ENCODE measurements at regions not wholly inside any gene's neighbourhood (a gene's known extent, or its start where the extent isn't known, plus 50 kb on each side); places are given as distances from the start of the nearest gene placed in this dataset.
A peak's percentile ranks its signal among the peaks of the same experiment; 100 is the strongest.
"Not testable (repeated sequence)": the region's sequence is repeated elsewhere in the genome, so short reads cannot be mapped to it uniquely, and the experiment has no call there.

GRCh38 chr7:65317372-65317771 is 56.3 kb upstream of the ZNF92 start:
- Mint-ChIP-seq H3K36me3 (no peaks in the 10 kb centered on the region), H3K4me3 (no peak overlapping the region), H3K27ac (no peak overlapping the region), H3K4me1 (no peaks in the 10 kb centered on the region), H3K9me3 (no peaks in the 10 kb centered on the region)
- no peak for DNase-seq (ENCODE audit: low spot score in 2 of 2)
- no peak for ATAC-seq

- H3K27ac Mint-ChIP-seq, result no peak overlapping the region
- DNase-seq (ENCODE audit: low spot score in 2 of 2) (no peak), ATAC-seq (no peak)
- H3K4me3 Mint-ChIP-seq, result no peak overlapping the region
- no peaks in the 10 kb centered on the region for H3K4me1 Mint-ChIP-seq
- H3K9me3 Mint-ChIP-seq, result no peaks in the 10 kb centered on the region
- H3K36me3 Mint-ChIP-seq, result no peaks in the 10 kb centered on the region
Observed at GRCh38 chr7:65310761-65311160, 62.9 kb upstream of the ZNF92 start.

DNA sequence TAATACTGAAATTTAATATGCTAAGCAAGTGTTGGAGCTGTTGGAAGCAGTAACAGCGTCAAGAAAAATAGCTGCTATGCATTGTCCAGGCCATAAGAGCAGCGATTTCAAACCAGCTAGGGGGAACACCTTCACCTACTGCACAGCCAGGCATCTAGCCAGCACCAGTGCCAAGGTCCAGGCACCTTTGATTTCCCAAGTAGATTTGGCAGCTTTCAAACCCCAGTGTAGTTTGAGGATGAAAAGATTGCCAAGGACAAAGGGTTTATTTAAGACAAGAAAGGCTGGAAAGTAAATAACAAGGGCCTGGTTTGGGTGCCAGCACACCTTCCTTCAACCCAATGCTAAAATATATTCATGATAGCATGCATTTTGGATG is 65.4 kb upstream of the ZNF92 start:
- ATAC-seq (no peak), DNase-seq (ENCODE audit: low spot score in 2 of 2) (no peak)
- H3K27ac Mint-ChIP-seq, result no peak overlapping the region
- no peaks in the 10 kb centered on the region for H3K9me3 Mint-ChIP-seq
- no peaks in the 10 kb centered on the region for H3K36me3 Mint-ChIP-seq
- no peaks in the 10 kb centered on the region for H3K4me1 Mint-ChIP-seq
- no peak overlapping the region for H3K4me3 Mint-ChIP-seq

DNA sequence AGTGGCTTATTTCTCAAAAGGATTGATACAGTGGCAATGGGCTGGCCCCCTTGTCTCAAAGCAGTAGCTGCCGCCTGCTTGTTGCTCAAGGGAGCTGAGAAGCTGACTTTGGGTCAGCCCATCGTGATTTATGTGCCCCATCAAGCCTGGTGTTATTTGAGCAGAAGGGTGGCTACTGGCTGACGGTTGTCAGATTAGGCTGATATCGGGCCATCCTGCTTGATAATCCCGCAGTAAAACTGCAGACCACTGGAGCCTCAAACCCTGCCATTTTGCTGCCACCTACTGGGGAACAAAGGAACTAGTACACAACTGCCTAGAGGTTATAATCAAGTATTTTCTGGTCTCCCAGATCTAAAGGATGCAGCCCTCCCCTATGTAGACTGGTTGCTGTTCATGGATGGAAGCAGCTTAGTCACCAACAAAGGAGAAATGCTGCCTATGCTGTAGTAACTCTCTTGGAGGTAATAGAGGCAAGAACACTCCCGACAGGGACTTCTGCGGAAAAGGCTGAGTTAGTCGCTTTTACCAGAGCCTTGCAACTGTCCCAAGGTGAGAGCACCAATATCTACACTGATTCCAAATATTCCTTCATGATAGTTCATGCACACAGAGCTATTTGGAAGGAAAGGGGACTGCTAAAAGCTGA is 65.9 kb upstream of the ZNF92 start:
- no peak overlapping the region for H3K27ac Mint-ChIP-seq
- no peak overlapping the region for H3K4me3 Mint-ChIP-seq
- peak; percentile 70 for ATAC-seq
- no peaks in the 10 kb centered on the region for H3K36me3 Mint-ChIP-seq
- H3K9me3 Mint-ChIP-seq, result no peaks in the 10 kb centered on the region
- H3K4me1 Mint-ChIP-seq, result no peaks in the 10 kb centered on the region
- DNase-seq (ENCODE audit: low spot score in 2 of 2), result peak; percentile 32 to 56

- Mint-ChIP-seq H3K27ac (no peak overlapping the region), H3K36me3 (no peaks in the 10 kb centered on the region), H3K9me3 (no peaks in the 10 kb centered on the region), H3K4me3 (no peak overlapping the region), H3K4me1 (no peaks in the 10 kb centered on the region)
- DNase-seq (ENCODE audit: low spot score in 2 of 2) (no peak), ATAC-seq (no peak)
Observed at GRCh38 chr7:65304175-65304574, 69.5 kb upstream of the ZNF92 start.

- no peaks in the 10 kb centered on the region for H3K4me1 Mint-ChIP-seq
- DNase-seq (ENCODE audit: low spot score in 2 of 2) (no peak), ATAC-seq (no peak)
- no peak overlapping the region for H3K27ac Mint-ChIP-seq
- H3K36me3 Mint-ChIP-seq, result no peaks in the 10 kb centered on the region
- no peak overlapping the region for H3K4me3 Mint-ChIP-seq
- H3K9me3 Mint-ChIP-seq, result no peaks in the 10 kb centered on the region
Observed at GRCh38 chr7:65302883-65303282, 70.8 kb upstream of the ZNF92 start.

DNA sequence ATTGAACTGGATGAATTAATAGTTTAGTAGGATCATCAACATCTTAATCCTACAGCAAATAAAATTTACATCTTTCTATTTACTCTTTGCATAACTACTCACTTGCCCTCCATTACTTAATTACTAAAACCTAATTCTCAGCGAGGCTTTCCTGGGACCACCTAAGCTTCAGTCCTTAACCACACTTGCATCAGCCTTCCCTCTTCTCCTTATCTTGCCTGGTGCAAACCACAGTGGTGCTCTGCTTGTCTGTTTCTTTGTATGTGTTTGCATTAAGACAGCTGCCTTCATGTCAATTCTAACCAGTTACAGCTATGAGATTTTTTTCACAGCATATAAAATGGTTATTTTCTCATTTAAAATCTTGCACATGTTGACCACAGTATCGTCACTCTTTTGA is 72.6 kb upstream of the ZNF92 start:
- H3K9me3 Mint-ChIP-seq, result no peaks in the 10 kb centered on the region
- no peak overlapping the region for H3K27ac Mint-ChIP-seq
- H3K4me3 Mint-ChIP-seq, result no peak overlapping the region
- H3K36me3 Mint-ChIP-seq, result no peaks in the 10 kb centered on the region
- ATAC-seq, result no peak
- H3K4me1 Mint-ChIP-seq, result peaks cover 1% of the 10 kb centered on the region
- DNase-seq (ENCODE audit: low spot score in 2 of 2), result no peak

GRCh38 chr7:65295409-65295808 is 78.2 kb upstream of the ZNF92 start:
- Mint-ChIP-seq H3K9me3 (no peaks in the 10 kb centered on the region), H3K4me1 (peaks cover 11% of the 10 kb centered on the region), H3K27ac (no peak overlapping the region), H3K4me3 (no peak overlapping the region), H3K36me3 (no peaks in the 10 kb centered on the region)
- no peak for ATAC-seq
- DNase-seq (ENCODE audit: low spot score in 2 of 2), result no peak

DNA sequence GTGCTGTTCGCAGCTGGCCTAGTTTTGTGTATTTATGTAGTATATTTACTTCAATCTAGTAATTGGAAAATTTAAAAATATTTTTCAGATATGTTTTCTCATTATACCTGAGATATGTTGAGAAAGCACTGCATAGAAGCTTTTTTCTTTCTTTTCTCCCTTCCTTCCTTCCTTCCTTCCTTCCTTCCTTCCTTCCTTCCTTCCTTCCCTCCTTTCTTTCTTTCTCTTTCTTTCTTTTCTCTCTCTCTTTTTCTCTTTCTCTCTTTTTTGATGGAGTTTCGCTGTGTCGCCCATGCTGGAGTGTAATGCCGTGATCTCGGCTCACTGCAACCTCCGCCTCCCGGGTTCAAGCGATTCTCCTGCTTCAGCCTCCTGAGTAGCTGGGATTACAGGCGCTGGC is 83.3 kb upstream of the ZNF92 start:
- not testable (repeated sequence) for DNase-seq (ENCODE audit: low spot score in 2 of 2); H3K9me3 Mint-ChIP-seq; H3K27ac Mint-ChIP-seq; ATAC-seq; H3K4me3 Mint-ChIP-seq; H3K4me1 Mint-ChIP-seq; H3K36me3 Mint-ChIP-seq

- Mint-ChIP-seq H3K4me1 (no peaks in the 10 kb centered on the region), H3K9me3 (no peaks in the 10 kb centered on the region), H3K36me3 (no peaks in the 10 kb centered on the region), H3K27ac (no peak overlapping the region), H3K4me3 (no peak overlapping the region)
- no peak for DNase-seq (ENCODE audit: low spot score in 2 of 2)
- no peak for ATAC-seq
Observed at GRCh38 chr7:65287023-65287422, 86.6 kb upstream of the ZNF92 start.

DNA sequence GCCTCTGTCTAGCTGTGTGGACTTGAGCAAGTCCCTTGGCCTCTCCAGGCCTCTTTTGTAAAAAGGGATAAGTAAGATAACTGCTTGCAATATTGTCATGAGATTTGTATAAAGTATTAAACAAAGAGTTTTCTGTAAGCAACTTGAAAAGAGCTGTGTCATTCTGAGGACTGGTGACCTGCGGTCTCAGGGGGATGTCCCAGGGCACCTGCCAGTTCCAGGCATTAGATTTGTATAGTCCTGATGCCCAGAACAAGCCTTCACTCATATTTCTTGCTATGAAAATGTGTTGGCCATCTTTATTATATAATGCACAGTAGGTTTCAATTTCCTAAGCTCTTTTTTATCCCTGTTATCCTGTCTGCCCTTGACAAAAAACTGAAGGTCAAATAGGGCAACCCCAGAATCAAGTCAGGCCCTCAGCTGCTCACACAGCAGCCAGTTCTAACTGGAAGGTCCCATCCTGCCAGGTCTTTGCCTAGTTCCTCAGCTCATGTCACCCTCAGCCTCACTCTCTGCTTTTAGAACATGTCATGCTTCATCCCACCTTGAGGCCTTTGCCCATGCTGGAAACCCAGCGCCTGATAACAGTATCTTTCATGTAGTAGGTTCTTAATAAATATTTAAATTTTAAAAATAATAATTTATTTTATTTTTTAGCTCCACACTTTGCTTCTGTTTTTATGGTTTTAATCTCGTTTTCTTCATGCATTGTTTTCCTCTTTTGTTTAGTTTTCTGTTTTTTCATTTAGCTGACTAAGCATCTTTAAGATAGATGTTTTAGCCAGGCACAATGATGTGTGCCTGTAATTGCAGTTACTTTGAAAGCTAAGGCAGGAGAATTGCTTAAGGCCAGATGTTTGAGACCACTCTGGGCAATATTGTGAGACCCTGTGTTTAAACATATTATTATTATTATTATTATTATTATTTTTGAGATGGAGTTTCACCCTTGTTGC is 87.5 kb upstream of the ZNF92 start:
- Mint-ChIP-seq H3K4me3 (no peak overlapping the region), H3K36me3 (no peaks in the 10 kb centered on the region), H3K9me3 (no peaks in the 10 kb centered on the region), H3K27ac (no peak overlapping the region), H3K4me1 (no peaks in the 10 kb centered on the region)
- ATAC-seq, result no peak
- DNase-seq (ENCODE audit: low spot score in 2 of 2), result no peak

GRCh38 chr7:65285241-65285640 is 88.4 kb upstream of the ZNF92 start:
- H3K9me3 Mint-ChIP-seq; H3K36me3 Mint-ChIP-seq; ATAC-seq; H3K4me1 Mint-ChIP-seq; H3K4me3 Mint-ChIP-seq; DNase-seq (ENCODE audit: low spot score in 2 of 2); H3K27ac Mint-ChIP-seq: not testable (repeated sequence)

GRCh38 chr7:65279795-65280194 is 93.9 kb upstream of the ZNF92 start:
- H3K4me1 Mint-ChIP-seq, result no peaks in the 10 kb centered on the region
- no peak for ATAC-seq
- no peaks in the 10 kb centered on the region for H3K36me3 Mint-ChIP-seq
- no peak for DNase-seq (ENCODE audit: low spot score in 2 of 2)
- H3K4me3 Mint-ChIP-seq, result no peak overlapping the region
- H3K9me3 Mint-ChIP-seq, result peaks cover 13% of the 10 kb centered on the region
- no peak overlapping the region for H3K27ac Mint-ChIP-seq

- Mint-ChIP-seq H3K4me1 (no peaks in the 10 kb centered on the region), H3K9me3 (peaks cover 20% of the 10 kb centered on the region), H3K4me3 (no peak overlapping the region), H3K27ac (no peak overlapping the region), H3K36me3 (no peaks in the 10 kb centered on the region)
- no peak for ATAC-seq
- no peak for DNase-seq (ENCODE audit: low spot score in 2 of 2)
Observed at GRCh38 chr7:65276822-65277221, 96.8 kb upstream of the ZNF92 start.

GRCh38 chr7:65271502-65271901 is 102.2 kb upstream of the ZNF92 start:
- H3K9me3 Mint-ChIP-seq, result peaks cover 13% of the 10 kb centered on the region
- H3K4me3 Mint-ChIP-seq; ATAC-seq; H3K27ac Mint-ChIP-seq; DNase-seq (ENCODE audit: low spot score in 2 of 2); H3K4me1 Mint-ChIP-seq; H3K36me3 Mint-ChIP-seq: not testable (repeated sequence)
